GM19025 (cell line): ENCODE measurements at regions not wholly inside any gene's neighbourhood (a gene's known extent, or its start where the extent isn't known, plus 50 kb on each side); places are given as distances from the start of the nearest gene placed in this dataset.
"Not testable (repeated sequence)": the region's sequence is repeated elsewhere in the genome, so short reads cannot be mapped to it uniquely, and the experiment has no call there.

Experiments used
- ATAC-seq: cut with Tn5 transposase; IDR thresholded peaks from one replicate; pipeline ENCODE4 v1.9.1; 2021; ENCODE audit warnings: mild to moderate bottlenecking, low read depth, moderate library complexity; ENCODE audit not compliant: unreplicated experiment

DNA sequence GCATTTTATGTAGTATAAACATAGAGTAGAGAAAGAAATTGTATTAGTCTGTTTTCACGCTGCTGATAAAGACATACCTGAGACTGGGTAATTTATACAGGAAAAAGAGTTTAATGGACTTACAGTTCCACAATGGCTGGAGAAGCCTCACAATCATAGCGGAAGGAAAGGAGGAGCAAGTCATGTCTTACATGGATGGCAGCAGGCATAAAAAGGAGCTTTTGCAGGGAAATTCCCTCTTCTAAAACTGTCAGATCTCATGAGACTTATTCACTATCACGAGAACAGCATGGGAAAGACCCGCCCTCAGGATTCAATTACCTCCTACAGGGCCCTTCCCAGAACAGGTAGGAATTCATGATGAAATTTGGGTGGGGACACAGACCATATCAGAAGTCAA lies 98.1 kb downstream of the ARRDC3 start:
- ATAC-seq = not testable (repeated sequence)

DNA sequence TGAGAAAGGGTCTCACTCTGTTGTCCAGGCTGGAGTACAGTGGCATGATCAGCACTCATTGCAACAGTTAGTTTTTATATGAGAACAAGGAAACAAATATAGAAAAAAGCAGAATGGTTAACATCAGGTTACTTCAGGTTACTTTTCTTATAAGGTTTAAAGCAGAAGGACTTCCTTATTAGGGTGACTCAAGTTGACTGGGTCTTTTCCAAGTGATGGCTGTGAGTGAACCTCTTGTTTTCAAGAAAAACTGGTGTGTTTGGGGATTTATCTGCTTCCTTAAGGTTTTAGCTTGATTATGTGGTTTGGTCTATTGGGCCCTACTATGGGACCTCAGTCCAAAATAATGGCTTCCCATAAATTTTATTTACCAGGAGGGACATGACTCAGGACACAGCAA lies 99.2 kb downstream of the ARRDC3 start:
- ATAC-seq = no peak

DNA sequence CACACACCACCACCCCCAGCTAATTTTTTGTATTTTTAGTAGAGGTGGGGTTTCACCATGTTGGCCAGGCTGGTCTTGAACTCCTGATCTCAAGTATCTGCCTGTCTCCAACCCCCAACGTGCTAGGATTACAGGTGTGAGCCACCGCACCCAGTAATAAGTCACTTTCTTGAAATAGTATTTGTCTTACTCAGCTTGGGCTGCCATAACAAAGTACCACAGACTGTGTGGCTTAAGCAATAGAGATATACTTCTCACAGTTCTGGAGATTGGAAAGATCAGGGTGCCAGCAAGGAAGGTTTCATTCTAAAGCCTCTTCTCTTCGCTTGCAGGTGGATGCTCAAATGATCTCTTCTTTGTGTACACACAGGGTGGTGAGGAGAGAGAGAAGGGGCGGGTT lies 99.8 kb downstream of the ARRDC3 start:
- no peak for ATAC-seq

- no peak for ATAC-seq
These were observed 100.9 kb downstream of the ARRDC3 start for GRCh38 chr5:91282210-91282609.

DNA sequence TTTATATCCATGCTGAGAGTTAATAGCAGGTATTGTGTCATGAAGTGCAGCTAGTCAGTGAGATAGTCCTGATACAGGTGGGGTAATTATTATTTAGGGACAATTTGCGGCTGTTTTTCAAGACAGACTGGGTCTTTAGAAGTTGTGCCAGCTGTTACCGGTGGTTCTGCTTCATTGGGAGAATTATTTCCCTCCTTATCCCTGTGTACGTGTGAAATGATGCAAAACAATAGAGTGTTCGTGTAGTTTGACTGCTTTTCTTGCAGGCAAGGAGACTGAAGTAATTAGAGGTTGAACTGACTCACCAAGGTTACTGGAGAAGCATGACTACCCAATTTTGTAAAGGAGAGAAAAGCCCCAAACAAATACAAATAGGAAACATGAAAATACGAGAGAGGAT lies 101.7 kb downstream of the ARRDC3 start:
- no peak for ATAC-seq

DNA sequence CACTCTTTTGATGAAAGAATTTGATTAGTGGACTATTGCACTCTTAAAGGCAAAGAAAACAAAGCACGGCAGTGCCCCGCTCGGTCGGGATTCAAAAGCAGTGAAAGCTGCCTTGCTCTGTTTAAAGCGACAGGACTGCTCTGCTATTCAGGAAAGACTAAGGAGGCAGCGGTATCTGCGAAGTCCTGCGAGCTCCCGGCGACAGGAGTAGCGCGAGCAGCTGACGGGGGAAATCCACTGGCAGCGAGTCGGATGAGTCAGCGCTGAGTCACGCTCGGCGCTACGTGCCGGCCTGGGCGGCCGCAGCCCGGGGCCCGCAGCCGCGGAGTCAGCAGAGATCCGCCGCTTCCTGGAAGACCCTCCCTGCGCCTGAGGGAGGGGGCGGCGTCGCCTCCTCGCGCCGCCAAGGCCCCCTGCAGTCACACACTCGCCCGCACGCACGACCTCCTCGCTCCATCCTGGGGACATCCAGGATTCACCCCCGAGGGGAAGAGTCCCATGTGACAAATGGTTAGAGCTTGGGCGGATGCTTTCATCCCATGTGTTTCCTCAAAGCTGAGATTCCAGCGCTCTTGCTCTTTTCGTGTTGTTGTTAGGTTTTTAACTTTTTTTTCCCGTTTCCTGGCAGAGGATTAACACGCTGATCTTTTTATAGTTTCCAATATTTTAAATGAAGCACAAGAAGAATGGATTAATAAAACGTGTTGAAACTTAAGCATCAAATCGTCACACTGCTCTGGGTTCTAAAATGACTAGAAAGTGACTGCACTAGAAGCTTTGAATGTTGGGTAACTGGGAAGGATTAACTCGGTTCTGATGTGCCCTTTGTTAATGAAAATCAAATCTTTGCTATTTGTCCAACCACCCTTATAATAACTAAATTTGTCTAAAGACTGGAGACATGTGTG lies 102.5 kb downstream of the ARRDC3 start:
- peak; percentile 95 for ATAC-seq

- ATAC-seq = no peak
These were observed 105.3 kb downstream of the ARRDC3 start for GRCh38 chr5:91277840-91278239.

GRCh38 chr5:91277093-91277626 lies 106.0 kb downstream of the ARRDC3 start:
- no peak for ATAC-seq

- peak; percentile 91 for ATAC-seq
These were observed 110.3 kb downstream of the ARRDC3 start for GRCh38 chr5:91272858-91273257.

DNA sequence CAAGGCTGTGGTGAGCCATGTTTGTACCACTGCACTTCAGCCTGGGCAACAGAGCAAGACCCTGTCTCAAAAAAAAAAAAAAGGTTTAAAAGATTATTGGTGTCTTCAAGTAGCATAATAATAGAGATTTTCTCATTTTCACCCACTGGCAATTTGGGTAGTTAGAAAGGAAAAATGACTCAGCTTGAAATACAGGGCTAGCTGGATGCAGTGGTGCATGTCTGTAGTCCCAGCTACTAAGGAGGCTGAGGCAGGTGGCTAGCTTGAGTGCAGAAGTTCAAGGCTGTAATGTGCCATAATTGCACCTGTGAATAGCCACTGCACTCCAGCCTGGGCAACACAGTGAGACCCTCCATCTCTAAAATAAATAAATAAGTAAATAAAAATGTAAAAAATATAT lies 111.1 kb downstream of the ARRDC3 start:
- ATAC-seq = peak; percentile 36

- no peak for ATAC-seq
These were observed 113.9 kb downstream of the ARRDC3 start for GRCh38 chr5:91269198-91269597.

GRCh38 chr5:91266184-91266705 lies 116.9 kb downstream of the ARRDC3 start:
- no peak for ATAC-seq

GRCh38 chr5:91264311-91265051 lies 118.6 kb downstream of the ARRDC3 start:
- no peak for ATAC-seq

- no peak for ATAC-seq
These were observed 119.2 kb downstream of the ARRDC3 start for GRCh38 chr5:91263898-91264297.

- ATAC-seq = no peak
These were observed 125.8 kb downstream of the ARRDC3 start for GRCh38 chr5:91257301-91257700.

- no peak for ATAC-seq
These were observed 127.0 kb downstream of the ARRDC3 start for GRCh38 chr5:91256142-91256524.

- no peak for ATAC-seq
These were observed 127.5 kb downstream of the ARRDC3 start for GRCh38 chr5:91255396-91256141.

DNA sequence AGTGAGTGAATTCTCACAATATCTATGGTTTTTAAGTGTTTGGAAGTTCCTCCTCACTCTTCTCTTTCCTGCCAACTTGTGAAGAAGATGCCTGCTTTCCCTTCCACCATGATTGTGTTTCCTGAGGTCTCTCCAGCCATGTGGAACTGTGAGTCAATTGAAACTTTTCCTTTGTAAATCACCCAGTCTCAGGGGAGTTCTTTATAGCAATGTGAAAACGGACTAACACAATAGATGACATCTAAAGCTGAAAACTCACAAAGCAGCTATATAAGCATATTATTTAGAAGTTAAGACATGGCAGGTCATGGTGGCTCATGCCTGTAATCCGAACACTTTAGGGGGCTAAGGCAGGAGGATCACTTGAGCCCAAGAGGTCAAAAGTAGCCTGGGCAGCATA lies 130.2 kb downstream of the ARRDC3 start:
- no peak for ATAC-seq

DNA sequence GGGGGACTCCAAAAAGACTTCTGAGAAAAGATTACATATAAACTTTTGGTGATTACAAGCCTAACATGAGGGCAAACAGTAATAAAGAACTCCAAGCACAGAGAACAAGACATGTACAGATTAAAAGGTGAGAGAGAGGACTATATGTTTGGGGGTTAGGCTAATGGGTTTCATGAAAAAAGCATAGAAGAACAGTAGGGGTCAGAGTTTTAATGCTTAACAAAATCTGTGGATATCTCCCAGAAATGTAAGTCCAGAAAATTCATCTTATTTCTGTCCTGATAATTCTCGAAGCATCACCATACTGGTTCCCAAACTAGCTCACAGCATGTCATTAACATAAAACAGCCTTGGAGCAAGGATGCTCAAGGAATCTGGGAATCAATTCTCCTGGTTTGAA lies 137.2 kb downstream of the ARRDC3 start:
- no peak for ATAC-seq

- ATAC-seq = no peak
These were observed 138.1 kb downstream of the ARRDC3 start for GRCh38 chr5:91245074-91245452.
